HG03439 (cell line): ENCODE measurements at regions not wholly inside any gene's neighbourhood (a gene's known extent, or its start where the extent isn't known, plus 50 kb on each side); places are given as distances from the start of the nearest gene placed in this dataset.

Source experiments
- ATAC-seq: cut with Tn5 transposase; IDR thresholded peaks from one replicate; pipeline ENCODE4 v1.9.1; 2021; ENCODE audit warnings: mild to moderate bottlenecking, moderate library complexity; ENCODE audit not compliant: unreplicated experiment

DNA sequence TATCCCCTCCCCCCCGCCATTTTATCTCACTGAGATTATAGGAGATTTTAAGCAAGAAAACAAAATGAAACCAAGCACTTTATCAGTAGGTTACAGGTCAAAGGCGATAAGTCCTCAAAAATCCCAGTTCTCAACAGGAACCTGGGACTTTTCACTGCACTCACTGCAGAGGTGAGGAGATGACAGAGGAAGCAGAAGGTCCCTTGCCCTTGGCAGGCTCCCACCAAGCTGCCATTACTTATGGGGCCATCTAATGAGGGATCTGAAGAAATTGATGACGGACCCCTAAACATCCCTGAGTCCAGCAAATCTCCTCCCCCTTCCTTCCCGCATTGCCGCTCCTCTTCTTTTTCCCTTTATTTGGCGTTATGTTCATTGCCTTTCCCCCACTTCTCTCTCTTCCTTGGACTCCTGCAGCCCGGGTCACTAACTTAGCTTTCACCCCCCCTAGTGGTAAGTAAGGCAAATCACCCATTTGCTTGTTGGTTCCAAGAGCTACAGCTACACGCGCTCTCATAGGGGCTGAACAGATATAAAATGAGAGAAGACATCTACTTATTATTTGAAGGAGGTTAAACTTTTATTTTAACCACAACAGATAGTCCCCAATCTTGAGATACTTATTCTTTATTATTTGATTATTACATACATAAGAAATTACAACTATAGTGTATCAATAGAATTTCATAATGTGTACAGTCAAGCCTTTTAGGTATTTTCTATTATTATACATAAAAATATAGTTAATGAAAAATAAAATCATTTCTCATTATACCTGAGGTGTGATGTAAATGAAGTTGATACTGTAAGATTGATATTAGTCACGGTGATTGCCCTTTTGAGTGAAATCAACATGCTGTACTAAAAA lies 52.0 kb upstream of the ARGLU1 start:
- peak; percentile 89 for ATAC-seq
